Spinal cord (tissue), 9 donors: ENCODE measurements at regions not wholly inside any gene's neighbourhood (a gene's known extent, or its start where the extent isn't known, plus 50 kb on each side); places are given as distances from the start of the nearest gene placed in this dataset.

Experiments used
- DNase-seq, 6 donors: peaks; one replicate each; pipeline versions ENCODE4 v3.0.0 to v3.0.0-alpha.2; 2013 to 2015; ENCODE audit warnings: low spot score in 6 of 6, low read depth in 4 of 6
- H3K27ac ChIP-seq: one replicate; pipeline ENCODE4 v1.5.1; 2013; ENCODE audit warnings: low read depth, low read length, control low read depth
- H3K27me3 ChIP-seq: one replicate; pipeline ENCODE4 v1.6.1; 2013; ENCODE audit warnings: low read length; ENCODE audit not compliant: control insufficient read depth, insufficient read depth
- H3K36me3 ChIP-seq: one replicate; pipeline ENCODE4 v1.6.1; 2013; ENCODE audit warnings: low read length; ENCODE audit not compliant: control insufficient read depth, insufficient read depth
- H3K4me1 ChIP-seq: one replicate; pipeline ENCODE4 v1.6.1; 2013; ENCODE audit warnings: low read length; ENCODE audit not compliant: control insufficient read depth, insufficient read depth
- H3K4me3 ChIP-seq: one replicate; pipeline ENCODE4 v1.5.1; 2013; ENCODE audit warnings: low read depth, low read length, control low read depth
- H3K9me3 ChIP-seq: one replicate; pipeline ENCODE4 v1.6.1; 2013; ENCODE audit warnings: low read length; ENCODE audit not compliant: control insufficient read depth, insufficient read depth
- WGBS: methylation state at CpG from one replicate; pipeline ENCODE4 v1.1.5; 2013; ENCODE audit warnings: missing lambda C conversion rate; ENCODE audit not compliant: insufficient coverage; 5-methylcytosine and 5-hydroxymethylcytosine counted together
- donor health status: healthy.

GRCh38 chr15:25186906-25187645 lies 232.3 kb downstream of the SNRPN start:
- H3K4me3 ChIP-seq = no peak overlapping the region
- H3K36me3 ChIP-seq = peaks cover 77% of the 10 kb centered on the region
- no peak overlapping the region for H3K27ac ChIP-seq
- no peaks in the 10 kb centered on the region for H3K4me1 ChIP-seq
- DNase-seq = no peak
- no peaks in the 10 kb centered on the region for H3K27me3 ChIP-seq
- 80% methylated on average over 13 of the region's 14 CpGs for WGBS
- H3K9me3 ChIP-seq = peaks cover 5% of the 10 kb centered on the region

GRCh38 chr15:25188051-25188450 lies 233.3 kb downstream of the SNRPN start:
- Histone ChIP-seq H3K27me3 (no peaks in the 10 kb centered on the region), H3K9me3 (peaks cover 5% of the 10 kb centered on the region), H3K4me3 (no peak overlapping the region), H3K4me1 (no peaks in the 10 kb centered on the region), H3K36me3 (peaks cover 74% of the 10 kb centered on the region), H3K27ac (no peak overlapping the region)
- DNase-seq = no peak
- 73% methylated on average over 7 of the region's 7 CpGs for WGBS

- H3K4me3 ChIP-seq = no peak overlapping the region
- peaks cover 75% of the 10 kb centered on the region for H3K36me3 ChIP-seq
- DNase-seq = no peak
- no peak overlapping the region for H3K27ac ChIP-seq
- WGBS = 64% methylated on average over 7 of the region's 7 CpGs
- no peaks in the 10 kb centered on the region for H3K4me1 ChIP-seq
- H3K9me3 ChIP-seq = peaks cover 5% of the 10 kb centered on the region
- H3K27me3 ChIP-seq = no peaks in the 10 kb centered on the region
Measured at GRCh38 chr15:25188551-25189101, 233.8 kb downstream of the SNRPN start.

- Histone ChIP-seq H3K4me3 (no peak overlapping the region), H3K36me3 (peaks cover 78% of the 10 kb centered on the region), H3K27me3 (no peaks in the 10 kb centered on the region), H3K27ac (no peak overlapping the region), H3K9me3 (peaks cover 5% of the 10 kb centered on the region), H3K4me1 (no peaks in the 10 kb centered on the region)
- no peak for DNase-seq
- WGBS = 81% methylated on average over 11 of the region's 11 CpGs
Measured at GRCh38 chr15:25189551-25189950, 234.8 kb downstream of the SNRPN start.

GRCh38 chr15:25192651-25193050 lies 237.9 kb downstream of the SNRPN start:
- Histone ChIP-seq H3K27me3 (no peaks in the 10 kb centered on the region), H3K36me3 (peaks cover 58% of the 10 kb centered on the region), H3K4me3 (no peak overlapping the region), H3K4me1 (no peaks in the 10 kb centered on the region), H3K9me3 (peaks cover 4% of the 10 kb centered on the region), H3K27ac (no peak overlapping the region)
- DNase-seq = no peak
- WGBS = 78% methylated on average over 10 of the region's 11 CpGs

GRCh38 chr15:25207369-25207768 lies 231.5 kb downstream of the UBE3A start:
- DNase-seq = no peak
- H3K4me1 ChIP-seq = no peaks in the 10 kb centered on the region
- H3K9me3 ChIP-seq = peaks cover 4% of the 10 kb centered on the region
- H3K27ac ChIP-seq = no peak overlapping the region
- no peaks in the 10 kb centered on the region for H3K27me3 ChIP-seq
- H3K4me3 ChIP-seq = no peak overlapping the region
- H3K36me3 ChIP-seq = peaks cover 77% of the 10 kb centered on the region
- 88% methylated on average over 5 of the region's 5 CpGs for WGBS

GRCh38 chr15:25208735-25209134 lies 230.1 kb downstream of the UBE3A start:
- Histone ChIP-seq H3K9me3 (peaks cover 4% of the 10 kb centered on the region), H3K27me3 (no peaks in the 10 kb centered on the region), H3K36me3 (peaks cover 74% of the 10 kb centered on the region), H3K4me3 (no peak overlapping the region), H3K4me1 (no peaks in the 10 kb centered on the region), H3K27ac (no peak overlapping the region)
- 84% methylated on average over 7 of the region's 7 CpGs for WGBS
- DNase-seq = no peak

- peaks cover 7% of the 10 kb centered on the region for H3K9me3 ChIP-seq
- WGBS = 87% methylated on average over 5 of the region's 5 CpGs
Measured at GRCh38 chr15:25220834-25221233, 218.0 kb downstream of the UBE3A start.

GRCh38 chr15:25224396-25224795 lies 214.4 kb downstream of the UBE3A start:
- Histone ChIP-seq H3K36me3 (peaks cover 79% of the 10 kb centered on the region), H3K4me3 (no peak overlapping the region), H3K9me3 (peaks cover 4% of the 10 kb centered on the region), H3K4me1 (no peaks in the 10 kb centered on the region), H3K27me3 (no peaks in the 10 kb centered on the region), H3K27ac (no peak overlapping the region)
- WGBS = 95% methylated on average over 5 of the region's 5 CpGs
- DNase-seq = no peak

More at GRCh38 chr15:25220834-25221233, 218.0 kb downstream of the UBE3A start:
- no peaks in the 10 kb centered on the region for H3K27me3 ChIP-seq
- no peak overlapping the region for H3K4me3 ChIP-seq
- no peaks in the 10 kb centered on the region for H3K4me1 ChIP-seq
- H3K36me3 ChIP-seq = peaks cover 73% of the 10 kb centered on the region
- no peak overlapping the region for H3K27ac ChIP-seq
- no peak for DNase-seq

- no peaks in the 10 kb centered on the region for H3K27me3 ChIP-seq
- H3K4me3 ChIP-seq = no peak overlapping the region
- H3K36me3 ChIP-seq = peaks cover 81% of the 10 kb centered on the region
- H3K4me1 ChIP-seq = no peaks in the 10 kb centered on the region
- H3K27ac ChIP-seq = no peak overlapping the region
- H3K9me3 ChIP-seq = peaks cover 4% of the 10 kb centered on the region
- DNase-seq = no peak
- WGBS = 78% methylated on average over 6 of the region's 6 CpGs
Measured at GRCh38 chr15:25226360-25226759, 212.5 kb downstream of the UBE3A start.
